Liver (tissue), 8 donors: ENCODE measurements at regions not wholly inside any gene's neighbourhood (a gene's known extent, or its start where the extent isn't known, plus 50 kb on each side); places are given as distances from the start of the nearest gene placed in this dataset.

Source experiments
- DNase-seq: peaks from one replicate; pipeline ENCODE4 v3.0.0-alpha.2; 2017; ENCODE audit warnings: low spot score
- H3K27ac ChIP-seq, 2 donors: one replicate each; pipeline ENCODE4 v1.7.0; 2013; ENCODE audit warnings: inconsistent platforms in 2 of 2, low read length in 2 of 2, control low read depth in 1 of 2, low read depth in 1 of 2, mild to moderate bottlenecking in 1 of 2
- H3K27me3 ChIP-seq, 4 donors: one replicate each; pipeline versions ENCODE4 v1.6.1 to v1.7.0; 2013; ENCODE audit warnings: low read length in 3 of 4, inconsistent platforms in 1 of 4, mild to moderate bottlenecking in 1 of 4, moderate library complexity in 1 of 4; ENCODE audit not compliant: control insufficient read depth in 4 of 4, insufficient read depth in 4 of 4
- H3K36me3 ChIP-seq, 4 donors: one replicate each; pipeline versions ENCODE4 v1.6.1 to v1.7.0; 2013; ENCODE audit warnings: low read length in 3 of 4, mild to moderate bottlenecking in 3 of 4, low read depth in 1 of 4, moderate library complexity in 1 of 4; ENCODE audit not compliant: control insufficient read depth in 4 of 4, insufficient read depth in 3 of 4
- H3K4me1 ChIP-seq, 4 donors: one replicate each; pipeline versions ENCODE4 v1.6.1 to v1.7.0; 2013; ENCODE audit warnings: low read length in 3 of 4, mild to moderate bottlenecking in 3 of 4, moderate library complexity in 1 of 4; ENCODE audit not compliant: control insufficient read depth in 4 of 4, insufficient read depth in 4 of 4
- H3K4me3 ChIP-seq, 3 donors: one replicate each; pipeline versions ENCODE4 v1.6.1 to v1.7.0; 2013; ENCODE audit warnings: low read length in 3 of 3, control low read depth in 1 of 3, low read depth in 1 of 3, mild to moderate bottlenecking in 1 of 3
- H3K9ac ChIP-seq, 2 donors: one replicate each; pipeline ENCODE4 v1.7.0; 2013; ENCODE audit warnings: low read length in 2 of 2, mild to moderate bottlenecking in 2 of 2, moderate library complexity in 2 of 2, control low read depth in 1 of 2, low read depth in 1 of 2
- H3K9me3 ChIP-seq, 4 donors: one replicate each; pipeline versions ENCODE4 v1.6.1 to v1.7.0; 2013; ENCODE audit warnings: low read length in 3 of 4; ENCODE audit not compliant: control insufficient read depth in 4 of 4
- ATF3 ChIP-seq: IDR thresholded peaks from 2 replicates; pipeline ENCODE4 v1.6.1; 2016; ENCODE audit warnings: antibody characterized with exemption
- CTCF ChIP-seq: fragments of 150-350 bp; IDR thresholded peaks from 2 replicates; pipeline ENCODE4 v1.5.1; 2017; ENCODE audit warnings: improper control_type of control experiment, low read depth, low read length; ENCODE audit not compliant: missing input control
- EGR1 ChIP-seq, 2 donors: IDR thresholded peaks; 2 replicates each; pipeline ENCODE4 v1.6.1; 2016 to 2018; ENCODE audit warnings: antibody characterized with exemption in 2 of 2, low read depth in 2 of 2
- FOXA1 ChIP-seq: IDR thresholded peaks from 2 replicates; pipeline ENCODE4 v1.6.1; 2016; ENCODE audit warnings: antibody characterized with exemption
- FOXA2 ChIP-seq: IDR thresholded peaks from 2 replicates; pipeline ENCODE4 v1.6.1; 2016; ENCODE audit warnings: antibody characterized with exemption
- GABPA ChIP-seq, 2 donors: IDR thresholded peaks in 1 of 2; conservative IDR thresholded peaks in 1 of 2; 2 replicates each; pipeline ENCODE4 v1.6.1; 2016; ENCODE audit warnings: antibody characterized with exemption in 2 of 2, mild to moderate bottlenecking in 1 of 2, moderate library complexity in 1 of 2
- HNF4A ChIP-seq, 2 donors: conservative IDR thresholded peaks; 2 replicates each; pipeline ENCODE4 v1.6.1; 2016; ENCODE audit warnings: antibody characterized with exemption in 2 of 2, mild to moderate bottlenecking in 2 of 2
- HNF4G ChIP-seq: IDR thresholded peaks from 2 replicates; pipeline ENCODE4 v1.6.1; 2016; ENCODE audit warnings: antibody characterized with exemption
- JUND ChIP-seq, 2 donors: IDR thresholded peaks; 2 replicates each; pipeline ENCODE4 v1.6.1; 2016; ENCODE audit warnings: antibody characterized with exemption in 2 of 2
- MAX ChIP-seq: IDR thresholded peaks from 2 replicates; pipeline ENCODE4 v1.6.1; 2016; ENCODE audit warnings: antibody characterized with exemption
- REST ChIP-seq: IDR thresholded peaks from 2 replicates; pipeline ENCODE4 v1.6.1; 2016; ENCODE audit warnings: antibody characterized with exemption, mild to moderate bottlenecking
- RXRA ChIP-seq, 2 donors: IDR thresholded peaks; 2 replicates each; pipeline ENCODE4 v1.6.1; 2017 to 2018; ENCODE audit warnings: antibody characterized with exemption in 2 of 2, mild to moderate bottlenecking in 1 of 2
- SP1 ChIP-seq: IDR thresholded peaks from 2 replicates; pipeline ENCODE4 v1.6.1; 2018; ENCODE audit warnings: antibody characterized with exemption, mild to moderate bottlenecking
- TAF1 ChIP-seq: conservative IDR thresholded peaks from 2 replicates; pipeline ENCODE4 v1.6.1; 2016; ENCODE audit warnings: antibody characterized with exemption, mild to moderate bottlenecking
- ZBTB33 ChIP-seq: IDR thresholded peaks from 2 replicates; pipeline ENCODE4 v1.6.1; 2016; ENCODE audit warnings: antibody characterized with exemption
- WGBS: extraction: QIAGEN DNeasy Blood & Tissue Kit; methylation state at CpG from one replicate; pipeline ENCODE4 v1.1.7; 2013; 5-methylcytosine and 5-hydroxymethylcytosine counted together
- donor health status: healthy.
- donor health status: healthy.
- donor health status: healthy.
- donor health status: healthy.
- donor health status: healthy.

- Histone ChIP-seq H3K9ac (no peak overlapping the region), H3K9me3 (no peaks in the 10 kb centered on the region), H3K27me3 (no peaks in the 10 kb centered on the region), H3K4me1 (no peaks in the 10 kb centered on the region), H3K27ac (no peak overlapping the region), H3K4me3 (no peak overlapping the region), H3K36me3 (no peaks in the 10 kb centered on the region)
- WGBS, result 62% methylated on average over 2 of the region's 2 CpGs
- TF ChIP-seq JUND (IDR thresholded peaks at IDR 0.05), result no peak
- no peak for TF ChIP-seq SP1
- no peak for TF ChIP-seq ZBTB33
- no peak for TF ChIP-seq MAX
- TF ChIP-seq REST, result no peak
- no peak for TF ChIP-seq HNF4G
- TF ChIP-seq FOXA2, result no peak
- no peak for TF ChIP-seq RXRA (IDR thresholded peaks at IDR 0.05)
- DNase-seq, result no peak
Observed at GRCh38 chr4:123159479-123159878, 237.1 kb upstream of the NUDT6 start.

GRCh38 chr4:123162859-123163258, 233.7 kb upstream of the SPRY1 start:
- Histone ChIP-seq H3K27me3 (no peaks in the 10 kb centered on the region), H3K27ac (no peak overlapping the region), H3K9me3 (no peaks in the 10 kb centered on the region), H3K4me3 (no peak overlapping the region), H3K36me3 (no peaks in the 10 kb centered on the region), H3K9ac (no peak overlapping the region), H3K4me1 (no peaks in the 10 kb centered on the region)
- WGBS, result 93% methylated on average over 4 of the region's 4 CpGs
- DNase-seq, result no peak
- TF ChIP-seq GABPA (IDR thresholded peaks at IDR 0.05 in 1 of 2, conservative IDR thresholded peaks at IDR 0.05 in 1 of 2), result no peak
- TF ChIP-seq ATF3, result no peak
- TF ChIP-seq FOXA2, result no peak
- no peak for TF ChIP-seq HNF4A (conservative IDR thresholded peaks at IDR 0.05)
- no peak for TF ChIP-seq MAX
- no peak for TF ChIP-seq HNF4G
- no peak for TF ChIP-seq CTCF
- TF ChIP-seq TAF1, result no peak
- TF ChIP-seq RXRA (IDR thresholded peaks at IDR 0.05), result no peak
- no peak for TF ChIP-seq FOXA1
- no peak for TF ChIP-seq JUND (IDR thresholded peaks at IDR 0.05)
- TF ChIP-seq SP1, result no peak
- no peak for TF ChIP-seq EGR1 (IDR thresholded peaks at IDR 0.05; ENCODE audit: low read depth in 2 of 2)
- no peak for TF ChIP-seq REST
